HG03095 (cell line): ENCODE measurements at regions not wholly inside any gene's neighbourhood (a gene's known extent, or its start where the extent isn't known, plus 50 kb on each side); places are given as distances from the start of the nearest gene placed in this dataset.
"Not testable (repeated sequence)": the region's sequence is repeated elsewhere in the genome, so short reads cannot be mapped to it uniquely, and the experiment has no call there.

Experiments used
- ATAC-seq: cut with Tn5 transposase; IDR thresholded peaks from one replicate; pipeline ENCODE4 v1.9.1; 2021; ENCODE audit warnings: moderate library complexity; ENCODE audit not compliant: unreplicated experiment

DNA sequence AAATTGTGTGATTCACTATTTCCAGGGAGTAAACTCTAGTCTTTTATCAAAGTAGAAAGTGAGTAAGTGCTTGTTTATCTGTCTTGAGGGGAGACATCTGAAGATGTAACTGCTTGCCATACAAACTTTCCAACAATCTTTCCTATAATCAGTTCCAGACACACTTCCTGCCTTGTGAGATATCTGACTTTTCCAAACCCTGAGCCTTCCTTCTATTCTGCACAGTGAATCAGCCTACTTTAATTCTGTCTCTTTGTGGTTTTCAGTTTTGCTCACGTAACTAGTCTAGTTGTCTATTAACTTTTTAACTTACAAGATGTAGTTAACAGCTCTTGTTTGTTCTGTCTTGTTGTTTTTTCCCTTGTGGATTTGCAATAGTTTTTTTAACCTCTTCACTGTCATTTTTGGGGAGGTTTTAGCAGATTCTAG, 947.8 kb downstream of the C4orf33 start:
- ATAC-seq = no peak

DNA sequence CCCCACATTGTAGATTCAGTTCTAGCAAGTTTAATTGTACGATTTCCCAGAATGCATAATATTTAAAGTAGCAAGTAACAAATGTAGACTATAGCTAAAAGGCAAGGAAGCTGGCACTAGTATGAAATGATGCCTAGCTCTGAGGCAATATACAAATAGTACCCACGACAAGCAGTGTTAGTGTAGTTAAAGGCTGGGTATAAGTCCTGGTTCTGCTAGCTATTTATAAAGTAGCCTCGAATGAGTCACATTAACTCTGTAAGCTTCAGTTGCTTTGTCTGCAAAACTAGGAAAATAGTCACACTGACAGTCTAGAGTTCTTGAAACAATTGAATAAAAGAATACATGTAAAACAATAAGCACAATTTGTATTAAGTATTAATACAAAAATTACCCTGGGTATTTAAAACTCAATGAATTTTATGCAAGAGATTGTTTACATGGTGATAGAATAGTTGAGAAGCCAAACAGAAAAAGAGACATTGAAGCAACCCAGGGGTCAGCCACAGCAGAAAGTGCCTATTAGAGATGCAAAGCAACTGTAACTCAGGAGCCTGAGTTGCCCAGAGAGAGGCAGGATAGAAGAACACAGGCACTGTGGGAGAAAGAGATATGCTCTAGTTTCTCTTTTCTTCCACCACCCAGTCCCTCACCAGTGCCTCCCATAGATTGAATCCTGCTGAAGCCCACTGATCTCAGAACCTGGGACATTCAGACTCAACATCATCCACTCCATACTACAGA, 949.0 kb downstream of the C4orf33 start:
- no peak for ATAC-seq

DNA sequence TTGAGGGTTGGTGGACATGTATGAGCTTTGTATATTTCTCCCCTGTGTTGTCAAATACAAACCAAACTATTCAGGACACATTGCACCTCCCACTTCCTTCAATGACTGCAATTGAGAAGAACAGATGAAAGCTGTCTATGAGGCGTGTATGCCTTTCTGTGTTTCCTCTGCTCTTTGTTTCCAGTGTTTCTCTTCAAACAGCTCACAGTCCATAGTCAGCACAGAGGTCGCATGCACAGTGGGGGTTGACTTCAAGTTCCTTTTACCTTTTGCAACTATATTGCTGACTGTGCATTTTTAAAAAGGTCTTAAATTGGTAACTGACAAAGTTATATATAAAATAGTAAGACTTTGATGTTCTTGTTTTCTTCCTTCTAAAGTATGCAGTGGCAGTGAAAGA, 957.8 kb downstream of the C4orf33 start:
- ATAC-seq = no peak

DNA sequence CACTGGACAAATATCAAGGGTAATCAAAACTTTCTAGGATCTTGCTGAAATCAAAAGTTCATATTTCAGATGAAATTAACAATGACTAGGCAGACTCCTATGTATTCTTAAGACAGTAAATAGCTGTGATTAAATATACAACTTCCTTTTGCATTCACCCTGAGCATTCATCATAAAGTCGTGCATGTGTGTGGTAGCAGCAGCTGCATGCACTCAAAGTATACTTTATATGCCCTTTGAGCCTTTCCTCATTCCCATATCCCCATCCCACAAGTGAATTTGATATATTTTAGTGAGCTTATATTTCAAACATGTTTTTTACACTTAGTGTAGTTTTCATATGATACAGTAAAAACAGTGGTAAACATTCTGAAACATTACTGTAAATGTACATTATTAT, 959.0 kb downstream of the C4orf33 start:
- ATAC-seq = no peak

DNA sequence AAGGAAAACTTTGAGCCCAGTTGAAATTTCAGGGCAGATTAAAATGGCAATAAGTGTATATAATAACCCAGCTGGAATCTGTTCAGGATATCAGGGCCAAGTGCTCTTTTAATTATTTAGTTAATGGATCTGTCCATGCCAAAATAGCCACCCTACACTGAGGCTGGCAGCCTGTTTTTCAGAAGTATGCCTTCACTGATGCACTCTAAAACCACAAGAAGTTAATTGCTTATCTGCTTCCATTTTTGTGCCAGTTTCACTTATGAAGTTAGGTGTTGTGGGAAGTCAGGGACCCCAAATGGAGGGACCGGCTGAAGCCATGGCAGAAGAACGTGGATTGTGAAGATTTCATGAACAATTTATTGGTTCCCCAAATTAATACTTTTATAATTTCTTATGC, 960.3 kb downstream of the C4orf33 start:
- no peak for ATAC-seq

DNA sequence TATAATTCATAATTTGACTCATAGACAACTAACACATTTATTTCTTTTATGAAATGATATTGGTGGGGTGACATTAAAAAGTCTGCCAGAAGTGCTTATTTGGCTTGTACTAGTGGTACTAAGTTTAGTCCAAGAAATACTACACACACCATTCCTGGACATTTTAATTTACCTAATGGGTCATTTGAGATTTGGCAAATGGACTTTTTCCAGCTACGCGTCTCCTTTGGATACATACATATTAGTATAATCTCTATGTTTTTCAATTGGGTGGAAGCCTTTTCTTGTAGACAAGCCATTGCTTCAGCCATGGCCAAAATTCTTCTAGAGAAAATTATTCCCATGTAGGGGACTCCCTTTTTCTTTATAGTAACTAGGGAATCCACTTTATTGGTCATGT, 968.5 kb downstream of the C4orf33 start:
- no peak for ATAC-seq

DNA sequence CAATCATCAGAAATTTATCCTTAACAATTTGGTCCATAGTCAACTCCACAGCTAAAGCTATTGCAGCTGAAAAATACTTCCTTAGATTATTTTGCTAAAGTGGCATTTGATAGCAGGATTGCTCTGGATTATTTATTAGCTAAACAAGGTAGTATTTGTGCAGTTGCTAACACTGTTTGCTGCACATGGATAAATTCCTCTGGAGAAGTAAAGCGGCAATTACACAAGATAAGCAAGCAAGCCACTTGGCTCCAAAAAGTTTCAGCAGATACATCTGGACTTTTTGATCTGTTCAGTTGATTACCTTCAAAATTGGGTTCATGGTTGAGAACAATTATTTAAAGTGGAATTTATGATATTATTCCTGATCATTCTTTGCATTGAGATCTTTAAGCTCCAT, 971.5 kb downstream of the C4orf33 start:
- ATAC-seq = no peak

DNA sequence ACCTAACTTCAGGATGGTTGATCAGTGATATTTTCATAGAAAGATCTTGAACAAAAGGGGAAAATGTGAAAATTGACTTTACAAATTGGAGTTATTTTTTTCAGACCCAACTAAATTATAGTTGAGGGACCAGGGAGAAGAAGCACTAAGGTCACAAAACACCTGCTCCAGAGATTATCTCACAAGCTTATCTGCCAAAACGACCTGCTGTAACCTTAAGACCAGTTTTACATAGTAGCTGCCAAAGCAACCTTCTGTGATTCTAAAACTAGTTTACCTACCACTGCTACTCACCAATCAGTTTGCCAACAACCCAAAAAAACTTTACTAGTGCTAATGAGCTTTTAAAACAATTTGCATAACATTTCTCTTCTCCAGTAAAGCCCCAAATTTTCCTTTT, 972.1 kb downstream of the C4orf33 start:
- ATAC-seq = no peak

DNA sequence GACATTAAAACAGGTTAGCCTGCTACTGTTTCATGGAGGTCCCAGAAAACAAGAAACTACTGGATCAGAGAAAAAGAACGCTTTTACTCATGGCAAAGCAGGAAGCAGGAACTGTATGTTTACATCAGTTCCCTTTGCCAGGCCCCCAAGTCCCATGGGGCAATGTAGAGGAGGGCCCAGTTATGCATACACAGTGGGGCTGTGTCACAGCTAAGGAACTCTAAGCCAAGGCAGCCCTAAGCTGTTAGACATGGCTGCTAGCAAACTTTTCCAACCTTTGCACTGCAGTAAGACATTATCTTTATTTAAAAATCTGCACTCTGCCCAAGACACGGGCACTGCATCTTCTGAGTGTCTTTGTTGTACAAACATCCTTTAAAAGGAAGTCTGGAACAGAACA, 975.8 kb downstream of the C4orf33 start:
- ATAC-seq = no peak

DNA sequence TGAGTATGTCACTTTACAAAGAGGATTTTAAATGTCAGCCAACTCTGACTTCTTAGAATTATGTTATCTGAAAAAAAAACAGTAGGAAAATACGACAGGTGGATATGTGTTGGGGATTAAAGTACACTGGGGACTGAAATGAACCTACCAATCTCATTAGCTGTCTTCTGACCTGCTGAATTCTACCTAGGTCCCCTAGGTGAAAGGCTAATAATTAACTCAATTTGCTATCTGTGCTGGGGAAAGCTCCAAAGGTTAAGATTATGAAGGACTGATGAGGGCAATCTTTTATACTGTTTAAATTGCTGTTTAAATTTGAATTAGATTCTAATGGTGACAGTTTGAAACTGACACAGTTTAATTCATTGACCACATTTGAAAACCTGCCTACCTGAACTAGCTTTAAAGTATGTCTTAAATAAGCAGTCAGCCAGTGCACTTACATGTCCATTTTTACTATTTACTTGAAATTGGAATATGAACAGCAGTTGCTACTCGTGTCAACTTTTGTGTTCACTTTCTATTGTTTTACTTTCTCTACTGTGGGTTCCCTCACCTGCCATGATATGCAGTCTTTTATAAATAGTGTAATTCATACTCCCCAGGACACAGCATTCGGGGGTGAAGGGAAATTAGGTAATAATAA, 977.3 kb downstream of the C4orf33 start:
- ATAC-seq = no peak

DNA sequence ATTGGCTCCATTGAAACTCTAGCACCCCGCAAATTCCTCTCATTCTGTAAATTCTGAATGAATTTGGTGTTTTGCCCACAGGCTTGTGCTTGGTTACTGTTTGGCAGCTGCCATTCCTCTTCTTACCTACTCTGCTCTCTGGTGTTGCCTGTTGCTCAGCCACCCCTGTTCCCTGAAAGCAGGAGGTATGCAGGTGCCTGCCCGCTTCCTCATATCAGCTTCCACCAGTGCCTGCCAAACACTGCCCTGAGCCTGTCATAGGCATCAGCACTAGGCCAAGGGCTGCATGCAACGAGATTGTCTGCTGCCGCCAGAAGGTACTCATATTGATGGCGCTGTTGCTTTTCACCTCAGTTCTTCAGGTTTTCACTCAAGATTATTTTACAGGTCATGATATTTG, 978.1 kb downstream of the C4orf33 start:
- ATAC-seq = no peak

DNA sequence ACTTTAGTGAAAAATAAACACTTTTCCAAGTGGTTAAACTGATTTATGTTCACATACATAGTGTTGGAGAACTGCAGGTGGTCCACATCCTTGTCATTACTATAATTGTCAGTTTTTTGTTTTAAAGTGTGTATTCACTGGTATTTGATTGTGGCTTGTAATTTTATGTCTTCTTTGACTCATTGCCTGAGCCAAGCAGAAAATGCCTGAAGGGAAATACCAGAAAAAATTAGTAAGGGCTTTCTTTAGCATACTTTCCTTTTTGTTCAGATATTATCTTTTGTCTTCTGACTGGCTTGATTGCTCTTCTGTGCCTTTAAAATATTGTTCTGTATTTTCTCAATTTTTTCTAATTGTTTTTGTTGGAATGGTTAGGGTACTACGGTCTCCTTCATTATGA, 981.3 kb downstream of the C4orf33 start:
- ATAC-seq = no peak

DNA sequence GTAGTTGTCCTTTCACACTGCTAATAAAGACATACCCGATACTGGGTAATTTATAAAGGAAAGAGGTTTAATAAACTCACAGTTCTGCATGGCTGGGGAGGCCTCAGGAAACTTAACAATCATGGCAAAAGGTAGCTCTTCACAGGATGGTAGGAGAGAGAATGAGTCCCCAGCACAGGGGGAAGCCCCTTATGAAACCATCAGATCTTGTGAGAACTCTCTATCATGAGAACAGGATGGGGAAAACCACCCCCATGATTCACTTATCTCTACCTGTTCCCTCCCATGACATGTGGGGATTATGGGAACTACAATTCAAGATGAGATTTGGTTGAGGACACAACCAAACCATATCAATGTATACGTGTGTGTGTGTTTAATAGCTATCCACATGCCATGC, 983.1 kb downstream of the C4orf33 start:
- ATAC-seq = not testable (repeated sequence)

DNA sequence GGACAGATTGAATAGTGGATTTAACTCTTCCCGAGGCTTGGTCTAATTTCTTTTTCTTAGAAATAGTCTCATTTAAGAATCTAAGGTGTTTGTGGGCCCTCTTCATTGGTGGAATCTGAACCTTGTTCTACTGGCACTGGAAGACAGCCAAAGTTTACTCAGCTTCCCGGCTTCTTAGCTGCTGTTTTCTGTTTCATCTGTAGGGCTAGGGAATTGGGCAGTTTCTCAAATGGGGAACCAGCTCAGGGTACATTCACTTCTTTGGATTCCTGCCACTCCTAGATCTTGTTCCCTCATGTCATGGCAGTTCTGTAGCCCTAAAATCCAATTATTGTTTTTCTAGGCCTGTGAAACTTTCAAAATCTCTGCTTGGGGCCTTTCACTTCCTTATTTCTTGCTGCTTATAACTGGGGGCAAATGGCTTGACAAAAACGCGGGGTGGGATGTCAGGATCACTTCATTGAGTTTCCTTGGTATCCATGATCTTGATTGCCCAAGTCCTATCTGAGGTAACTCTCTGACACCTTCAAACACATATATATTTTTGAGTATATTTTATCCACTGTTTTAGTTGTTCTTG, 985.0 kb downstream of the C4orf33 start:
- ATAC-seq = no peak

DNA sequence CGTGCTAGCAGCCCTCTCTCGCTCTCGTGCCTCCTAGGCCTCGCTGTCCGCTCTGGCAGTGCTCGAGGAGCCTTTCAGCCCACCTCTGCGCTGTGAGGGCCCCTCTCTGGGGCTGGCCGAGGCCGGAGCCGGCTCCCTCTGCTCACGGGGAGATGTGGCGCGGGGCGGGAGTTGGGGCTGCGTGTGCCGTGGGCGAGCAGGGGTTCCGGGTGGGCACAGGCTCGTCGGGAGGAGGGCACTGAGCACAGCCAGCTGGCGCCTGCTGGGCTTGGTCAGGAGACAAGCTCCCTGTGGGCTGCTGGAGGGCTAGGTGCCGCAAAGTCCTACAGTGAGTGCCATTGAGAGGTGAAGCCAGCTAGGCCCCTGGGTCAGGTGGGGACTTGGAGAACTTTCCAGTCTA, 994.5 kb downstream of the C4orf33 start:
- no peak for ATAC-seq

DNA sequence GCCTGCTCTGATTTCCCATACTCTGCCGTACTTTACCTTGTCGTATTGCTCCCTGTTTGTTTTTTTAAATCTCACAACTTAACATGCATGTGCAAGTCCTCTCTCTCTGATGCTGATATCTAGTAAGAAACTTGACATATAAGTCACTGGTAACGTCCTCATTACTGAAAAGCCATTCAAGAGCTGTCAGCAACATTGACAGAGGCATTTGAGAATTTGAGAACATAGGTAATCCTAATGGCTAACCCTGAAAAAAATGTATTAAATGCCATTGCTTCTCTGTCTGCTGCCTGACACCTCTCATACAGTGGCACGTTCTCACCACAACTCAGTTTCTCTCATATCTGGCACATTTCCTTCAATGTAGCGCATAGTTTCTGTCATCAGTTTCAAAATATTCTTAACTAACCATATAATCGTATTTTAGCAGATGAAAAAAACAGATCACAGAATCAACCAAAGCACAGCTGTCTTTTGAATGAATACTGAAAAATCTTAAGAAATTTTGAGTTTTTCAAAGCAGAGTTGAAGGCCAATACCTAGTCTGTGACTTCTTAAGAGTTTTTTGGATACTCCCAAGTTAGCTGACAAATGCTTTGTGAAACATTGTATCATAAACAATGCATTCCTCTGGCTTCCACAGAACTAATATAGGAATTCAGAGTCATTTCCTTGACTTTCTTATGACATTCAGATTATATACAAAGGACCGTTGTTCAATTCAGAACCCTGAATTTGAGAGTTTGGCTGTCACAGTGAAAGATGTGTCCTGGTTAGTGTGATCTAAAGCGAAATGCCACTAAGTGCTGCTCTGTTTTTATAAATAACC, 996.4 kb downstream of the C4orf33 start:
- ATAC-seq = no peak

DNA sequence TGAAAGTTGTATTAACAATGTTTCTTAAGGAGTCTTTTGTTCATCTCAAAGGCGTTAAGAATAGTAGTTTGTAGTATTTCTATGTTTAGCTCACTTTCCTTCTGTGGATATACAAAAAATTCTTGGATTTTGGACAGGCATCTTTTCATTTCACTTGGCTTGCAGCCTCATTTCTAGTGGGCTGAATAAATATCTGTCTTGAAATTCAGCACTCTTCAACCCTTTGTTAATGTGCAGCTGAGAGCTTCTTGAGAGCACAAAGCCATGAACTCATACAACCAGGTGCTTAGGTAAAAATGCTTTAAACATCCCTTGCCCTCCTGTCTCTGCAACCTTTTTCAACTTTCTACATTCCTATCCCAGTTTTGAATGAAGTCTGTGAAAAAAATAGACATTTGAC, 1003.2 kb downstream of the C4orf33 start:
- ATAC-seq = no peak

DNA sequence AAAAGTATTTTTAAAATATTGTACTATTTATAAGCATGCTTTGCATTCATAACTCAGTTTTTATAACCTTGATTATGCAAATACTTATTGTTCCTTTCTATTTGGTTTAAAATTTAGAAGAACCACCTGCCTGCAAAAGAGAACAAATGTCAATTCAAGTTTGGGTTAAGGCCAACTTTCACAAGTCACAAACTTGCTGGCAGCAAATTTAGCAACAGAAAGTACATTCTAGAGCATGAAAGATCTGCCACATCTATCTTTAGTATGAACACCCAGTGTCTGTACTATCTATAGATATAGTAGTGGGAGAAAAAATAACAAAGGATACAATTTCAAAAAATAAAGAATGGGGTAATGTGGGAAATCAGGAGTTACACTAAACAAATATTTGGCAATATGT, 1014.2 kb downstream of the C4orf33 start:
- ATAC-seq = no peak

DNA sequence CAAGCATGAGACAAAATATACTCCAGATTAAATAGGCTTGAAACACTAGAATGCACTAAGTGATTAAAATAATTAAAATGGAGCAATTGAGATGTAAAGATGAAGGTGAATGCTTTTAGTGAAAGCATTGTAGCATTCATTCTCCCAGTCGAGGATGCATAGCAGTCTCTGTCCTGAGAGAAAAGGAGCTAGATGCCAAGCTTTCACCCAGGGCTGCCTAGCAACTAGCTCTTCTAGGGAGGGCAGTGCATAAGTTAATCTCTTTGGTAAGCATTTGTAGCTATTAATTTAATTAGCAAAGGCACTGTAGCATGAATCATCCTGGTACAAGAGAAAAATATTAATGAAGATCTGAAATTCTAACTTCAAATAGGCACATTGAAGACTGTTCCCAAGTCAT, 1014.8 kb downstream of the C4orf33 start:
- ATAC-seq = no peak

DNA sequence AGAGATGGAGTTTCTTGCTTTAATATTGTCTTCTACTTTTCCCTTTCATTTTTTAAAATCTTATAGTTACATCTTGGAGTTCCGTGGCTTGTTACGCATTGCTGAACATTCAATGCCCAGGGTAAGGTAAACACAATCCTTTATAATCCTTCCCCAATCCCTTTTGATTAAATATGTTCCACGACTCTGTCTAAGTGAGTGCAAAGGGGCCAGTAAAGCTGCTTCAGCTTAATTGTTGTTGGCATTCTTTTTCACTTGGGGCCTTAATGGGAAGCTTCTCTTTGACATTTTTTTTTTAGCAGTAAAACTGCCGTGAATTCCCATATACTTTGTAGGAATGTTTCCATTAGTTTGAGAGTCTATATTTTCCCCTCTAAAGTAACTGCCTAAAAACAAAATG, 1028.1 kb downstream of the C4orf33 start:
- ATAC-seq = no peak

DNA sequence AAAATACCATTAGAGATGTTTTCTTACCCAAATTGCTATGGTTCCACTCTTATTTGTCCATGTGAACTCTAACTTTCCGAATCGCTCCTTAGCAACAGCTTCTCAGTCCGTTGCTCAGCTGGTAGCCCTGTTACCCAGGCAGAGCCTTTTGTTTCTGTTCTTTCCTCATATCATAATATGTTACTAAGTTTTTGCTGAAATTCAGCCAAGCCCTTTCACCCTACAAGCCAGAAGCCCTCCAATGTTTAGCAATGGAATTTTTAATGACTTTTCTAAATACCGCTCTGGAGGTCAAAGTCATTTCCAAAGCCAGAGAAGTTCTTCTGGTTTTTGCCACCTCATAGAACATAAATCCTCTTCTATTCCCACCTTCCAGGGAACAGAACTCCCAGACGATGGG, 1029.5 kb downstream of the C4orf33 start:
- ATAC-seq = no peak

DNA sequence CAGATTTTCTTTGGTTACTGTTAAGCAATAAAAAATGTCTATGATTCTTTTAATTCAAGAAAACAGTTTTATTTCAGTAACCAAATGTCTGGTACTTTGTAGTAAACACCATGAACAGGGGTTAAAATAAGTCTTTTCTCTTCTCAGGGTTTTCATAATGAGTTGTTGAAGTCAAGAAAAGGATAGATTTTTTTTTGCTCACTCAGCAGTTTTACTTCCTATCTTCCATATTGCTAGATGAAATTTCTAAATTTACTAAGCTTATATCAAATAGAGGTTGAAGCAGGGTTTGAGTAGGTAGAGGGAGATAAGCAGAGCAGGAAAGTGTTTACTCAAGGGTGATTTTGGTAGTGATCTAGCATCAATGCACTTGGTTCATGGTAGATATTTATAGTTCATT, 1031.3 kb downstream of the C4orf33 start:
- ATAC-seq = no peak
